LNCAP (cell line): ENCODE measurements at regions not wholly inside any gene's neighbourhood (a gene's known extent, or its start where the extent isn't known, plus 50 kb on each side); places are given as distances from the start of the nearest gene placed in this dataset.

ENCODE experiments used
- TF ChIP-seq, protein P1 (sequence below): fragments of 450-650 bp; IDR thresholded peaks from 2 replicates; pipeline ENCODE4 v1.5.1; 2017; ENCODE audit warnings: mild to moderate bottlenecking

DNA sequence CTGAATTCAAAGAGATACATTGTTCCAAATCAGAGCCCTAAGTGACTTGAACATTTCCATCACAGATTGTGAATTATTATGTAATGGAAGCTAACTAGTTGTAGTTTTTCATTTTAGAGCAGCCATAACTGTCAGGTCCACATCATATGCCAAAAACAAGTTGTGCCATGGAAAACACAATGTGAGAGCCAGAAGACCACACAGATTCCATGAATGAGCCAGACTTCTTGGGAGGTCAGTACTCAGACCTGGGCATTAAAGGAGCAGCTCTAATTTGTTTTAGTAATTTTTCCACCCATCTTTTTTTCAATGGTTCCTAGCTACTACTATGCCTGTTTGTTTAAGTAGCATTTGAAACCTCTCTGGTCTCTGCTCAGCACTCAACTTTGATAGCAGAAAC lies 279.4 kb downstream of the FAT3 start:
- TF ChIP-seq, protein P1, sequence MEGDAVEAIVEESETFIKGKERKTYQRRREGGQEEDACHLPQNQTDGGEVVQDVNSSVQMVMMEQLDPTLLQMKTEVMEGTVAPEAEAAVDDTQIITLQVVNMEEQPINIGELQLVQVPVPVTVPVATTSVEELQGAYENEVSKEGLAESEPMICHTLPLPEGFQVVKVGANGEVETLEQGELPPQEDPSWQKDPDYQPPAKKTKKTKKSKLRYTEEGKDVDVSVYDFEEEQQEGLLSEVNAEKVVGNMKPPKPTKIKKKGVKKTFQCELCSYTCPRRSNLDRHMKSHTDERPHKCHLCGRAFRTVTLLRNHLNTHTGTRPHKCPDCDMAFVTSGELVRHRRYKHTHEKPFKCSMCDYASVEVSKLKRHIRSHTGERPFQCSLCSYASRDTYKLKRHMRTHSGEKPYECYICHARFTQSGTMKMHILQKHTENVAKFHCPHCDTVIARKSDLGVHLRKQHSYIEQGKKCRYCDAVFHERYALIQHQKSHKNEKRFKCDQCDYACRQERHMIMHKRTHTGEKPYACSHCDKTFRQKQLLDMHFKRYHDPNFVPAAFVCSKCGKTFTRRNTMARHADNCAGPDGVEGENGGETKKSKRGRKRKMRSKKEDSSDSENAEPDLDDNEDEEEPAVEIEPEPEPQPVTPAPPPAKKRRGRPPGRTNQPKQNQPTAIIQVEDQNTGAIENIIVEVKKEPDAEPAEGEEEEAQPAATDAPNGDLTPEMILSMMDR = no peak

DNA sequence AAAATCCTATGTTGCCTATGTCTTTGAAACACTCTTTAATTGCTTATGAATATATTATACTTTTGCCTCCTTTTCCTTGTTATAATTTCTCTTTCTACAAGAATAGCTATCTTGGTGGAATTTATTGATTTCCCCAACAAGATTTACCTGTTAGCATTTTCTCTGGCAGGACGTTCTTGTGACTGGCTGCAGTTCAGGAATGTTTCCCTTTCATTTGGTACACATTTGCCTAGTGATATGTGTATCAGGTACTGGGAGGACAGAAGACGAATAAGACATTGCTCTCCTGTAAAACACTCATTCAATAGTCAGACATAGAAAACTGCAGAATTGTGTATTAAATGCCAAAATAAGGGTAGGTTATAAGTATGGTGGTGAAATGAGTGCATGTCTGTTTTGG lies 279.9 kb downstream of the FAT3 start:
- TF ChIP-seq, protein P1 = no peak

DNA sequence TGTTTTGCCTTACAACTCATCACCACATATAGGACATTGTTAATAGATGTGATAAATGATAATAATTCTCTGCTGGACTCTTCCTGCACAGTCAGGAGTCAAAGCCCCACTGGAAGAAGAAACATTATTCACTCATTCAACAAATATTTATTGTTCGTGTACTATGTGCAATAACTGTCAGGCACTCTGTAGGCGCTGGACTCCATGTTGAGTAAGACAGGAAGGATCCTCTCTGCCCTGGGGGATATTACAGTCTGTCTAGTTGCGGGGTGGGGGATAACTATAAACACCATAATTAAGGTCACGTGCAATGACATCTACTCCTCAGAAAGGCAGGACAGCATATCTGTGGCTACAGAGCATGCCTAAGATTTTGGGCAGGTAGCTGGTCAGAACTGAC lies 281.1 kb downstream of the FAT3 start:
- TF ChIP-seq, protein P1 = no peak

DNA sequence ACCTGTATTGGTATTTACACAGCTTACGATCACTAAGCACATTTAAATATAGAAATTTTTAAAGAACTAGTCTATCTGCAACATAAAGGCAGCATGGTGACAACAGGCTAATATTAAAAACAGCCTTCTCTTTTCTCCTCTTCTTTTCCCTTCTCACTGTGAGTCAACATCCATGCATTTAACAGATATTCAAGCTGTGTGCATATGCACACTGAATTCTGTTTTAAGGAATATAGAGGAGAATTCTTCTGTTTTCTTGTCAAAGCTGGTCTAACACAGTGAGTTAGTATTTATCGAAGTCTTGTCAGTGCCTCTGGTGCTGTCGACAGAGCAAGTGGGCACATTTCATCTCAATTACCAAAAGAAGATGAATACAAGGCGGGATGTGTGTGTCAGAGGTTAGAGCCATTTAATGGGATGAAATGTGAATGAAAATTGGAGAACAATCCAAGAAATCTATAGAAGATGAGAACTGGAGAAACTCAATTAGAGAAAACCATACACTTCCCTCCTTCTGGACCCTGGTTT lies 282.3 kb downstream of the FAT3 start:
- TF ChIP-seq, protein P1 = no peak

DNA sequence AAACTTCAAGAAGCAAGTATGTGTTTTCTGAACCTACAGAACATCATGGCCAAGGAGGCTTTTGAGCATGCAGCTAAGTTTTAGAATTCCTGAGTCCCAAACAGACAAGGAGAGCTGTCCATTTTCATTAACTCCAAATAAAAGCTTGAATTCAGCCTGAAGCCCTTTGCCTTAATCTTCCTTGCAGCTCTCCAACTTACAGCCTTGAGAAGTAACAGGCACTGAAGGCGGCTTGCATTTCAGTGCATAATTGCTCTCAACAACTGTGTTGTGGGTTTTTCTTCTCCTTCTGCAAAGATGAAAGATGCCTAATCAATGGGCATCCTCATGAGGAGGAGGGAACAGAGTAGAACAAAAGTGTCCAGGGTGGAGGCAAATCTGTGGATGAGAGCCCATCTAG lies 286.0 kb downstream of the FAT3 start:
- TF ChIP-seq, protein P1 = no peak

DNA sequence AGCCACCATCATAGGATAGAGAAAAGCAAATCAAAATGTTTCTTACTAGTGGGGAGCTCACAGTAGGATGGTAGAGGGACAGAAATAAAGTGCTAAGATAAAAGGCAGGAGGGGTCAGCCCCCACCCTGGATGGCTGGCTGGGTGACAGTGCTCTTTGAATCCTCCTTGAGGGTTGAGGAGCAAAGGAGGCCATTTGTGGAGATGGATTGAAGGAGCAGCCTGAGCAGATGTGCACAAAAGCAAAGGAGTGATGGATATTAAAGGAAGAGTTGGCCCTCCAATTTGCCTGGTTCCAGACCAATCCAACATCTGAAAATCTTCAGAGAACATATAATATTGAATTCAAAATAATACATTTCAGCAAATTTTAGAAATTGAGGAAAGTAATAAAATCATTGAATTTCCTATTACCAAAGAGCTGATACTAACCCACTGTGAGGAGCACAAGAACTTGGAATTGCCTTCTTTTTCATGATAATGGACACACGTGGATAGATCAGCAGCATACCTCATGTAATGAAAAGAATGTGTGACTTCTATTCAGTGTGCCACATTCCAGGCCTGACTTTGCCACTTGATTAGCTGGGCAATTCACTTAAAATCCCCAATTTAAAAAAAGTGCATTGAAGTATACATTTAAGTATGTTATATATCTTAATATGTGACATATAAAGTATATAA lies 287.0 kb downstream of the FAT3 start:
- TF ChIP-seq, protein P1 = no peak

DNA sequence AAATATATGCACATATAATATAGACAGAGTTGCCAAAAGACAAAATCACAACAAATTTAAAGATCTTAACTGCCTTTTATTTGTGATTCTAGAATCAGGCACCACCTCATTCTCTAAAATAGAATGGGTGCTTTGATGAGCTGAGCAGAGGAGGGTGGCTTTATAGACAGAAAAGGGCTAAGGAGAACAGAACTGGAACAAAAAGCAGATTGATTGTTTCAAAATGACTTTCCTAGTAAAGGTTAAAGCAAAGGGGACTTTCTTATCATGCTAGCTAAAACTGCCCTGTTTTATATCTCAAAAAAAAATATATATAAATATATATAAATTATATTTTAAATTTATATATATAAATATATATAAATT lies 287.6 kb downstream of the FAT3 start:
- TF ChIP-seq, protein P1 = no peak

DNA sequence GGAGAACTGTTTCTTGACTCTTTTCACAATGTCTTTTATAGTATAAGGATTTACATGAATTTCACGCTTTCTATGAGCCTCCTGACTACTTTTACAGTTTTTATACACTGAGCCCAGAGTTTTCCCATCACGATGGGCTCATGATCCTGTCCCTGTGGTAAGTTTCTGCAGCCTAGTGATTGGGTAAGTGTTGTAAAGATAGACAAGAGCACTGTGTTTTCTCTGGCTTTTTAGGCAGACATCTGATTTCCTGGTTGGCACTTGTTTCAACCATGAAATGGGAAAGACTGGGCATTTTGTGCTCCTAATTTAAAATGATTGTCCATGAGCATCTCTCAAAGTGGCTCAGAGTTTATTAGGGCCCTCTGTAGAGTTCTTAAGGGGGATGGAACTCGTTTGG lies 299.0 kb downstream of the FAT3 start:
- TF ChIP-seq, protein P1 = no peak
